ENCODE measurements at regions not wholly inside any gene's neighbourhood (a gene's known extent, or its start where the extent isn't known, plus 50 kb on each side); places are given as distances from the start of the nearest gene placed in this dataset.

GRCh38 chr9:1514776-1515363 lies 464.7 kb downstream of the DMRT2 start:
- TF ChIP-seq POLR2AphosphoS5 (IDR thresholded peaks at IDR 0.05; ENCODE audit: borderline replicate concordance, low read depth, low read length) (no peak), EZH2 (IDR thresholded peaks at IDR 0.05) (no peak), FOXP2 (optimal IDR thresholded peaks at IDR 0.05; ENCODE audit: control extremely low read depth, extremely low read length, insufficient read depth) (no peak)
